ENCODE measurements at regions not wholly inside any gene's neighbourhood (a gene's known extent, or its start where the extent isn't known, plus 50 kb on each side); places are given as distances from the start of the nearest gene placed in this dataset.

- no peak overlapping the region for H3K27ac Mint-ChIP-seq
- no peak overlapping the region for H3K4me3 Mint-ChIP-seq
- DNase-seq = no peak
- no peaks in the 10 kb centered on the region for H3K27me3 Mint-ChIP-seq
- no peak for TF ChIP-seq CTCF (IDR thresholded peaks at IDR 0.05)
- POLR2A ChIA-PET = no interaction called here
- intact Hi-C loops (cut with micrococcal nuclease) = no loop called here
- CTCF ChIA-PET = no interaction called here
- no peaks in the 10 kb centered on the region for H3K36me3 Mint-ChIP-seq (ENCODE audit: low read depth)
- H3K9me3 Mint-ChIP-seq = no peaks in the 10 kb centered on the region
- H3K4me1 Mint-ChIP-seq (ENCODE audit: low read depth) = no peaks in the 10 kb centered on the region
- ATAC-seq = no peak
These were observed 93.7 kb upstream of the DDX18 start for GRCh38 chr2:117720765-117721164.

- ChIA-PET POLR2A (no interaction called here), CTCF (no interaction called here)
- no peak for TF ChIP-seq CTCF (IDR thresholded peaks at IDR 0.05)
- Mint-ChIP-seq H3K27ac (no peak overlapping the region), H3K27me3 (peaks cover 2% of the 10 kb centered on the region), H3K9me3 (no peaks in the 10 kb centered on the region), H3K4me3 (no peak overlapping the region), H3K36me3 (ENCODE audit: low read depth) (no peaks in the 10 kb centered on the region), H3K4me1 (ENCODE audit: low read depth) (no peaks in the 10 kb centered on the region)
- no peak for DNase-seq
- ATAC-seq = no peak
- intact Hi-C loops (cut with micrococcal nuclease) = no loop called here
These were observed 91.0 kb upstream of the DDX18 start for GRCh38 chr2:117723483-117723882.

- intact Hi-C loops (cut with micrococcal nuclease) = no loop called here
- ATAC-seq (no peak), DNase-seq (no peak)
- Mint-ChIP-seq H3K36me3 (ENCODE audit: low read depth) (no peaks in the 10 kb centered on the region), H3K4me1 (ENCODE audit: low read depth) (no peaks in the 10 kb centered on the region), H3K27me3 (peaks cover 2% of the 10 kb centered on the region), H3K4me3 (no peak overlapping the region), H3K9me3 (no peaks in the 10 kb centered on the region), H3K27ac (no peak overlapping the region)
- ChIA-PET CTCF (no interaction called here), POLR2A (no interaction called here)
- TF ChIP-seq CTCF (IDR thresholded peaks at IDR 0.05) = no peak
These were observed 90.5 kb upstream of the DDX18 start for GRCh38 chr2:117723888-117724434.

- Mint-ChIP-seq H3K27me3 (peaks cover 2% of the 10 kb centered on the region), H3K4me1 (ENCODE audit: low read depth) (no peaks in the 10 kb centered on the region), H3K9me3 (no peaks in the 10 kb centered on the region), H3K27ac (no peak overlapping the region), H3K36me3 (ENCODE audit: low read depth) (no peaks in the 10 kb centered on the region), H3K4me3 (no peak overlapping the region)
- TF ChIP-seq CTCF (IDR thresholded peaks at IDR 0.05) = no peak
- ChIA-PET CTCF (no interaction called here), POLR2A (no interaction called here)
- DNase-seq (no peak), ATAC-seq (no peak)
- intact Hi-C loops (cut with micrococcal nuclease) = no loop called here
These were observed 87.7 kb upstream of the DDX18 start for GRCh38 chr2:117726747-117727146.

- Mint-ChIP-seq H3K4me1 (ENCODE audit: low read depth) (no peaks in the 10 kb centered on the region), H3K36me3 (ENCODE audit: low read depth) (no peaks in the 10 kb centered on the region), H3K27me3 (peaks cover 2% of the 10 kb centered on the region), H3K9me3 (no peaks in the 10 kb centered on the region), H3K27ac (no peak overlapping the region), H3K4me3 (no peak overlapping the region)
- DNase-seq = no peak
- no peak for ATAC-seq
- CTCF ChIA-PET = interaction anchor here (0.9 kb wide), 1 partner anchor 18 kb away, joined by 3 read pairs; no protein-coding TSS in a partner anchor
- POLR2A ChIA-PET = no interaction called here
- intact Hi-C loops (cut with micrococcal nuclease) = no loop called here
- TF ChIP-seq CTCF (IDR thresholded peaks at IDR 0.05) = no peak
These were observed 76.6 kb upstream of the DDX18 start for GRCh38 chr2:117737846-117738245.
